ENCODE measurements at regions not wholly inside any gene's neighbourhood (a gene's known extent, or its start where the extent isn't known, plus 50 kb on each side); places are given as distances from the start of the nearest gene placed in this dataset.
"Not testable (repeated sequence)": the region's sequence is repeated elsewhere in the genome, so short reads cannot be mapped to it uniquely, and the experiment has no call there.

DNA sequence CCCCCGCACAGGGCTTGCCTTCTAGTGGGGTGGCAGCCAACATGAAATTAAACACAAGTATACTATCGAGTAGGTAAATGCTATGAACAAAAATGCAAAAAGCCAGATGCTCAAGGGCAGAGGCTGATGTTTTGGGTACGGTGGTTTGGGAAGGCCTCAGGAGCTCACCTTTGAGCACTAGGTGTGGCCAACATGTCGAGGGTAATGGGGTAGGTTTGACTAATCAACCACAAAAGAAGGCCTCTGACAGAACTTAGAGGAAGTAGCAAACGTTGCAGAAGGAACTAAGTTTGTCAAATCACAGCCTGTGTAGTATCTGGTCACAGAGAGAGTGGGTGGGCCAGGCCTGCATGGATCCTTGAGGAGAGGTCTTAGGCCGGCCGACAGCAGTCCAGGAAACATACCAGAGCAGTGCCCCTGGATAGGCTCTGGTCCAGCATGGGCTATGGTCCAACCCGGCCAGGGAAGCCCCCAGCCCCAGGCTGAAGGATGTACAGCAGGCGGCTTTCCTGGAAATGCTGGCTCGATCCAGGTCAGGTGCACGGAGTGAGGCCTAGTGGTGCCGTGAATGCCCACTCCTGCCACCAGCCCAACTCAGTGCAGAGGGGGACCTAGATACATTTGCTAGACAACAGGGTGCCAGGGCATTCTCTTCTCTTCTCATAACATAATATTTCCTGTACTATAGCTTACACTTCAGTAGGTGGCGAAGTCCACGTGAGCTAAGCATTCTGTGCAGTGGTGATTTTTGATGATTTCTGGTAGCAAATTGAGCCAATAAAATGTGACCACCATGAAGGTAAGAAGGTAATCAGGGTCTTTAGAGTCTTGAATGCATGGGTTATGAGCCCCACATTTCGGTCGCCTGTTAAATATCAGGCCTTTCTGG, 56.3 kb upstream of the CD93 start:
- DNase-seq (ENCODE audit: low read depth in 4 of 4, low spot score in 1 of 4): no peak

DNA sequence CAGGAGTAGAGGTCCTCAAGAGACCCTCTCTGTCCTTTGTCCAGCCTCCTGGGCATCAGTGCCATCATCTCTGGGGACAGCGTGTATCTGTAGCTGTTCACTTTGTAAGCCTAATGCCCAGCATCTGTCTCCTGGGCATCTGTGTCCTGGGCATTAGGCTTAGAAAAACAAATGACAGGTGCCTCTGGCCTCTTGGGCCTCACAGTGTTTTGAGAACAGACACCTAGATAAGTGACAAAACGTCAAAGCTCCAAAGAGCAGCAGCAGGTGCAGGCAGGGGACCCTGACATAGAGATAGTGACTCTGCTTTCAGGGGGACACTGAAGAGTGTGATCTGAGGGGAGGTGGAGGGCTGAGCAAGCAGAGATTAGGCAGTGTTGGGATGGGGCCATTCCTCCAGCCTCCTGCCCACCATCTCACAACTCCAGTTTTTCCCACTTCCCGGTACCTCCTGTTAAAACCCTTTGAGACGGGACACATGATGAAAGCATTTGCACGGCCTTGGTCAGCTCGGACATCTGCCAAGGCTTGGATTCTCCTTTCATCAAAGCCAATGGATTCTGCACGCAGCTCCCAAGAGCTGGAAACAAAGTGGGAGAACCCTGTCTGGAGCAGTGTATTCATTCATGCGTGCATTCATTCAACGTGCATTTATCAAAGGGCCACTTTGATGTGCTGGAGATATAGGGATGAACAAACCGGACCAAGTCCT, 55.5 kb upstream of the CD93 start:
- DNase-seq (ENCODE audit: low read depth in 4 of 4, low spot score in 1 of 4): no peak

DNA sequence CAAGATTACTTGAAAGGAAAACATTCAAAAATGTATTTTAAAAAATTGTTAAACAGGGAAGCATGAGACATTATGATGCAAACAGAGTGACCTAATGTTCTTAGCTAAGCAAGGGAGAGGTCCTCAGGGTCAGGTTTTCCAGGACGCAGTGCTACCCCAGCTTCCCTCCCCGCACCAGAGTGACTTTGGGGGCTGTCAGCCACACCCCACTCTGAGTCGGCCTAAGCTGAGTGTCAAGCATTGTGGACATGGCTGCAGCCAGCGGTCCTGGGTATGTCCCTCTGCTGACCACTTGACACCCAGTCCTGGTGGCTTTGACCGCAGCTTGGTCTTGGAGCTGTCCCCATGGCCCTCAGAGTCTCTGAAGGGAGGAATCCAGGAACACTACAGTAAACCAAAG, 54.9 kb upstream of the CD93 start:
- DNase-seq (ENCODE audit: low read depth in 4 of 4, low spot score in 1 of 4): no peak

DNA sequence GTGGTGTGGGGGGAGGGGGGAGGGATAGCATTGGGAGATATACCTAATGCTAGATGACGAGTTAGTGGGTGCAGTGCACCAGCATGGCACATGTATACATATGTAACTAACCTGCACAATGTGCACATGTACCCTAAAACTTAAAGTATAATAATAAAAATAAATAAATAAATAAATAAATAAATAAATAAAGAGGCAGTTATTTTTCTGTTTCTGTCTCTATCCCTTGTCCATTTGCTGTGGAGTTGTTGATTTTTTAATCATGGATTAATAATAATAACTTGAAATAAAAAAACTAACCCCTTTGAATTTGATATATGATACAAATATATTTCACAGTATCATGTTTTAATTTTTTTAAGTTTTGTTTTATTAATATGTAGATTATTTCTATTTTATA, 53.9 kb upstream of the CD93 start:
- not testable (repeated sequence) for DNase-seq (ENCODE audit: low read depth in 4 of 4, low spot score in 1 of 4)

DNA sequence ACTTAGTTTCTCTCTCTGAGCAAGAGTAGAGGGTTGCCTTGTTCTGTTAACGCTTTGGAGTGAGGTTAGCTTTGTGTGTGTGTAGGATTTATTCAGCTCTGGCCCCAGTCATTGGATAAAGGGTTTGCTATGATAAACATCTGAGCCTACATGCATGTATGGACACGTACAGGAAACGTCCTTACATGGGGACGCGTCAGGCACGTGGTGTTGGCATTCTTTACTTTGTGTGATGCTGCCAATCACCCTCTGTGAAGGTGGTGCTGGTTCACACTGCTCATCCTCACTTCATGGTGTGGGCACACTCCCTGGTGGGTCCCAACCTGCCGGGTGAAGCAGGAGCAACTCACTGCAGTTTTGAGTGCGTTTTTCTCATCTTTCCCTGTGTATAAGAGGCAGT, 53.4 kb upstream of the CD93 start:
- no peak for DNase-seq (ENCODE audit: low read depth in 4 of 4, low spot score in 1 of 4)

DNA sequence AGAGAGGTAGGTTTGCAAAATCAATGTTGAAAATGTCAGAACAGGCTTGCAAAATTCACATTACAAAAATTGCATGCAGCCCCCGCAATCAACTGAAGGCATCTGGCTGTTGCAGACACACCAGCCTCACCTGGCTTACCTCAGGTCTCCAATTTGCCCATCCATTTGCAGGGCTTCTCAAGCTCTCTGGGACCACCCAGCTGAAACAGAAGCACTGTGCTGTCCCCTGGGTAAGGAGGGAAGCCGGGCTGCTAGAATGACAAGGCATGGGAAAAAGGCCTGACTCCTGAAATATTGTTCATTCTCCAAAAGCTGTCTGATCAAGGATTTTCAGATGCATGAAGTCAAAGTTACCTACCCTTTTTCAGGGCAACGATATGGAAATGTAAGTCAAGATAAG, 52.6 kb upstream of the CD93 start:
- no peak for DNase-seq (ENCODE audit: low read depth in 4 of 4, low spot score in 1 of 4)

DNA sequence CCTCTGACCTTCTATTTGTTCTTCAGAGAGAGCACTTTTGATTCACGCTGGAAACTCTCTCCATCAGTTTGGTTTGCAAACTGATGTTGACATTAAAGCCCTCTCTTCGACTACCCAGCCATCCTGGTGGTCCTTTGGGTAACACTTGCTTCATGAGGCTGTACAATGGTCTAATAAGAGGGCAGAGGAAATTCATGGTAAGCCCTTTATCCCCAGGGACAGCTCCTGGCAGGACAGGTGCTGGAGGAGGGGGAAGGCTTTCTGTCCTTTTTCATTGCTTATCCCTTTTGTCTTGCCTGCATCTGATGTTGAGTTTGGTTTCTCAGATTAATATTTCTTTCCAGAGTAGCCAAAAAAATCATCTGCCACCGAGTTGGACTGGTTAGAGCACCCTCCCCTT, 52.1 kb upstream of the CD93 start:
- DNase-seq (ENCODE audit: low read depth in 4 of 4, low spot score in 1 of 4): no peak

DNA sequence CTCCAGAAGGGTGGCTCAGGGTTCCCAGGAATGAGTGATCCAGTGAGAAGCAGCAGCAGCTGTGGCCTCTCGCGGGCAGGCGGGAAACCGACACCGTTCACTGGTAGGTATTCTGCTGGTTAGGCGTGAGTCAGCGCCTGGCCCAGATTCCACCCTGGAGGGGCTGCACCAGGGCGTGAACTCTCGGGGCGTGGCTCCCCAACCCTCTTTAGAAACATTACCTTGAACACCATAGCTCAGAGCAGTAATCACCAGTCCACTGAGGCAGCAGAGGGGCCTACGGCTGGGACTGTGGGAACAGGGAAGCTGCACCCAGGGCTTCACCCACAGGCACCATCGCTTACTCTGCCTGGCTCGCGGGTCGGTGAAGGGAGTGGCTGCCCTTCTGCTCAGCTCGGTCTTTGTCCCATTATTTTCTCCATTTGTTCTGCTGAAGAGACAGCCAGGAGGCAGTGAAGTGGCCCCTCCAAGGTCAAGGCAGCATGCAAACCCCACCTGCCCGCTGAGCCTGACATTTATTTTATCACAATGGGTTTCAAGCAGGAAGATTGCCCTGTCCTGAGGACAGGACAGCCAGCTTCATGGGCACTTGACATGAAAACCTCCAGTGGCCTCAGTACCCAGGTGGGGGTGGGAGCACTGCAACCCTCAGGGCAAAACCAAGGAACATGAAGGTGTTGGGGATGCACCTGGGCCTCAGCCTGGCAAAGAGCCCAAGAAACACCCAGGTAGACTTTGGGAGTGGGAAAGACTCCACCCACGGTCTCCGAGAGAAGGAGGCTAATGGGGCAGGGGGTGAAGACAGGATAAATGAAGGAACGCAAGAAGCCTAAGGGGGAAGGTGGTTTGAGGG, 51.0 kb upstream of the CD93 start:
- no peak for DNase-seq (ENCODE audit: low read depth in 4 of 4, low spot score in 1 of 4)

DNA sequence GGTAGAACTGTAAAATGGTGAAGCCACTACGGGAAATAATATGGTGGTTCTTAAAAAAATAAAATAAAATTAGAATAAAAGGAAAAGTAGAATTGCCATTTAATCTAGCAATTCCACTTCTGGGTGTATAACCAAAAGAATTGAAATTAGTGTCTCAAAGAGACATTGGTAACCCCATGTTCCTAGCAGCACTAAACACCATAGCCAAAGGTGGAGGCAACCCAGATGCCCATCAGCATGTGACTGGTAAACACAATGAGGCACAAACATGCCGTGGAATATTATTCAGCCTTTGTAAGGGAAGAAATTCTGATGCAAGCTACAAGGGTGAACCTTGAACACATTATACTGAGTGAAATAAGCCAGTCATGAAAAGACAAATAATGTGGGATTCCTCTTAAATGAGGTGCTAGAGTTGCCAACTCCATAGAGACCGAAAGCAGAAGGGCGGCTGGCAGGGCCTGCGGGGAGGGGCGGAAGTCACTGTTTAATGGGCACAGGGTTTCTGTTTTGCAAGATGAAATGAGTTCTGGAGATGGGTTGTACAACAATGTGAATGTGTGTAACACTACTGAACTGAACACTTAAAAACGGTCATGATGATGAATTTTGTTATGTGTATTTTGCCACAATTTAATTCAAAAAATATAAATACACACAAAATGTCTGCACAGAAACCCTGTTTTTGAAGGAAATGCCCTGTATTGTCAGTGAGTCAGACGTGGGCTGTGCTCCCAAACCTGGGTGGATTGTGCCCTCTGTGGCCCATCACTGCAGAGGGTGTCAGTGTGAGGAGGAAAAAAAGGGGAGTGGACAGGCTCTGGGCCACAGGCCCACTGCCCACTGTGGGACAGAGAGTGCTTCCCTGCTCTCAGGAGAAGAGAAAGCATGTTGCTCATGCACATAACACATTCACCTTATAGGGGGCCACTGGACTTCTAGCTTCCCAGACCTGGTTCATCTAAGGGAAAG, 49.6 kb upstream of the CD93 start:
- DNase-seq (ENCODE audit: low read depth in 4 of 4, low spot score in 1 of 4): no peak

Measured in stimulated activated CD4-positive, alpha-beta T cell treated with anti-CD3 and anti-CD28 coated beads, Interleukin-1b, Interleukin-23, amount 100 ng/mL, for 24 hours (primary cell).